ENCODE measurements at regions not wholly inside any gene's neighbourhood (a gene's known extent, or its start where the extent isn't known, plus 50 kb on each side); places are given as distances from the start of the nearest gene placed in this dataset.

DNA sequence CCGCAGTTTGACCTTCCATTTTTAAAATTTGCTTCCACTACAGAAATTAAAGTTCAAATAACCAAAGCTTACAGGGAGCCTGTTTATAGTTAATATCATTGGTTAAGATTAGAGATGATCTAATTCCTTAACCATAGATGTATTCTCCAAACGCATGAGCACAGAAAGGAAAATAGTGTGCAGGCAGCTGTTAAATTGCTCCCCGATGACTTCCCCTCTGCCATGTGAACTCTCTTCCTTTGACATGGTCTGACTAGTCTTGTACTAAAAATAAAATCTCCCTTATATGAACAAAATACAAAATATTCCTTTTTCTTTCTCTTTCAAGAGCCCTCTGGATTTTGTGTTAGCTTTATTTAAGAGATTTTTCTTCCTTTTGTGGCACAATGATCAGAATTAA is 507.6 kb upstream of the AMELY start:
- TF ChIP-seq, protein P1, sequence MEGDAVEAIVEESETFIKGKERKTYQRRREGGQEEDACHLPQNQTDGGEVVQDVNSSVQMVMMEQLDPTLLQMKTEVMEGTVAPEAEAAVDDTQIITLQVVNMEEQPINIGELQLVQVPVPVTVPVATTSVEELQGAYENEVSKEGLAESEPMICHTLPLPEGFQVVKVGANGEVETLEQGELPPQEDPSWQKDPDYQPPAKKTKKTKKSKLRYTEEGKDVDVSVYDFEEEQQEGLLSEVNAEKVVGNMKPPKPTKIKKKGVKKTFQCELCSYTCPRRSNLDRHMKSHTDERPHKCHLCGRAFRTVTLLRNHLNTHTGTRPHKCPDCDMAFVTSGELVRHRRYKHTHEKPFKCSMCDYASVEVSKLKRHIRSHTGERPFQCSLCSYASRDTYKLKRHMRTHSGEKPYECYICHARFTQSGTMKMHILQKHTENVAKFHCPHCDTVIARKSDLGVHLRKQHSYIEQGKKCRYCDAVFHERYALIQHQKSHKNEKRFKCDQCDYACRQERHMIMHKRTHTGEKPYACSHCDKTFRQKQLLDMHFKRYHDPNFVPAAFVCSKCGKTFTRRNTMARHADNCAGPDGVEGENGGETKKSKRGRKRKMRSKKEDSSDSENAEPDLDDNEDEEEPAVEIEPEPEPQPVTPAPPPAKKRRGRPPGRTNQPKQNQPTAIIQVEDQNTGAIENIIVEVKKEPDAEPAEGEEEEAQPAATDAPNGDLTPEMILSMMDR (IDR thresholded peaks at IDR 0.05) = no peak
- no peak for TF ChIP-seq EZH2 (IDR thresholded peaks at IDR 0.05; ENCODE audit: borderline replicate concordance, insufficient read depth, low read depth, low read length, poor library complexity, severe bottlenecking)

Measured in B cell (primary cell).